ENCODE measurements at regions not wholly inside any gene's neighbourhood (a gene's known extent, or its start where the extent isn't known, plus 50 kb on each side); places are given as distances from the start of the nearest gene placed in this dataset.

DNA sequence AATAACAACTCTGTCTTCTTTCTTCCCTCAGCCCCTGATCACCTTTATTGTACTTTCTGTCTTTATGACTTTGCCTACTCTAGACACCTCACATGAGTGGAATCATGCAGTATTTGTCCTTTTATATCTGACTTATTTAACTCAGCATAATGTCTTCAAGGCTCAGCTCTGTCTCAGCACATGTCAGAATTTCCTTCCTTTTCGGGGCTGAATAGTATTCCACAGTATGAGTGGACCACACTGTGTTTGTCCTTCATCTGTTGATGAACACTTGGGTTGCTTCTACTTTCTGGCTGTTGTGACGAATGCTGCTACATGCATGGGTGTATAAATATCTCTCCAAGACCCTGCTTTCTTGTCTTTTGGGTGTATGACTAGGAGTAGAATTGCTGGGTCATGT, 117.6 kb downstream of the KIF26A start:
- Histone ChIP-seq H3K4me1 (no peaks in the 10 kb centered on the region), H3K27me3 (peaks cover 0 to 4% (median 0%) of the 10 kb centered on the region in 7 donors), H3K36me3 (no peaks in the 10 kb centered on the region), H3K9me3 (peaks cover 0 to 20% (median 0%) of the 10 kb centered on the region in 11 donors), H3K4me3 (no peak overlapping the region), H3K27ac (no peak overlapping the region)
- intact Hi-C loops (cut with DNase I) = no loop called here
- WGBS, 2 donors = 94 to 97% methylated on average over 2 of the region's 2 CpGs
- TF ChIP-seq, protein P1, sequence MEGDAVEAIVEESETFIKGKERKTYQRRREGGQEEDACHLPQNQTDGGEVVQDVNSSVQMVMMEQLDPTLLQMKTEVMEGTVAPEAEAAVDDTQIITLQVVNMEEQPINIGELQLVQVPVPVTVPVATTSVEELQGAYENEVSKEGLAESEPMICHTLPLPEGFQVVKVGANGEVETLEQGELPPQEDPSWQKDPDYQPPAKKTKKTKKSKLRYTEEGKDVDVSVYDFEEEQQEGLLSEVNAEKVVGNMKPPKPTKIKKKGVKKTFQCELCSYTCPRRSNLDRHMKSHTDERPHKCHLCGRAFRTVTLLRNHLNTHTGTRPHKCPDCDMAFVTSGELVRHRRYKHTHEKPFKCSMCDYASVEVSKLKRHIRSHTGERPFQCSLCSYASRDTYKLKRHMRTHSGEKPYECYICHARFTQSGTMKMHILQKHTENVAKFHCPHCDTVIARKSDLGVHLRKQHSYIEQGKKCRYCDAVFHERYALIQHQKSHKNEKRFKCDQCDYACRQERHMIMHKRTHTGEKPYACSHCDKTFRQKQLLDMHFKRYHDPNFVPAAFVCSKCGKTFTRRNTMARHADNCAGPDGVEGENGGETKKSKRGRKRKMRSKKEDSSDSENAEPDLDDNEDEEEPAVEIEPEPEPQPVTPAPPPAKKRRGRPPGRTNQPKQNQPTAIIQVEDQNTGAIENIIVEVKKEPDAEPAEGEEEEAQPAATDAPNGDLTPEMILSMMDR (IDR thresholded peaks at IDR 0.05) = no peak
- DNase-seq (no peak), ATAC-seq (no peak)

- Histone ChIP-seq H3K4me3 (no peak overlapping the region), H3K9me3 (peaks cover 0 to 22% (median 0%) of the 10 kb centered on the region in 11 donors), H3K27ac (no peak overlapping the region), H3K36me3 (no peaks in the 10 kb centered on the region), H3K4me1 (no peaks in the 10 kb centered on the region), H3K27me3 (no peaks in the 10 kb centered on the region)
- peak in 1 of 8 donors; percentile 45 for ATAC-seq
- WGBS, 2 donors = 83 to 87% methylated on average over 16 of the region's 16 CpGs
- no peak for DNase-seq
- TF ChIP-seq, protein P1 (IDR thresholded peaks at IDR 0.05) = no peak
- intact Hi-C loops (cut with DNase I) = no loop called here
These were observed 124.4 kb downstream of the KIF26A start for GRCh38 chr14:104262515-104263514.

- DNase-seq = no peak
- no peaks in the 10 kb centered on the region for H3K4me1 ChIP-seq
- TF ChIP-seq, protein P1 (IDR thresholded peaks at IDR 0.05) = no peak
- no peak overlapping the region for H3K27ac ChIP-seq
- H3K36me3 ChIP-seq = no peaks in the 10 kb centered on the region
- no peak overlapping the region for H3K4me3 ChIP-seq
- no peak for ATAC-seq
- H3K27me3 ChIP-seq = no peaks in the 10 kb centered on the region
- intact Hi-C loops (cut with DNase I) = no loop called here
- H3K9me3 ChIP-seq = peaks cover 0 to 22% (median 0%) of the 10 kb centered on the region in 11 donors
- 83 to 93% methylated on average over 17 of the region's 17 CpGs for WGBS, 2 donors
These were observed 125.4 kb downstream of the KIF26A start for GRCh38 chr14:104263675-104264358.

DNA sequence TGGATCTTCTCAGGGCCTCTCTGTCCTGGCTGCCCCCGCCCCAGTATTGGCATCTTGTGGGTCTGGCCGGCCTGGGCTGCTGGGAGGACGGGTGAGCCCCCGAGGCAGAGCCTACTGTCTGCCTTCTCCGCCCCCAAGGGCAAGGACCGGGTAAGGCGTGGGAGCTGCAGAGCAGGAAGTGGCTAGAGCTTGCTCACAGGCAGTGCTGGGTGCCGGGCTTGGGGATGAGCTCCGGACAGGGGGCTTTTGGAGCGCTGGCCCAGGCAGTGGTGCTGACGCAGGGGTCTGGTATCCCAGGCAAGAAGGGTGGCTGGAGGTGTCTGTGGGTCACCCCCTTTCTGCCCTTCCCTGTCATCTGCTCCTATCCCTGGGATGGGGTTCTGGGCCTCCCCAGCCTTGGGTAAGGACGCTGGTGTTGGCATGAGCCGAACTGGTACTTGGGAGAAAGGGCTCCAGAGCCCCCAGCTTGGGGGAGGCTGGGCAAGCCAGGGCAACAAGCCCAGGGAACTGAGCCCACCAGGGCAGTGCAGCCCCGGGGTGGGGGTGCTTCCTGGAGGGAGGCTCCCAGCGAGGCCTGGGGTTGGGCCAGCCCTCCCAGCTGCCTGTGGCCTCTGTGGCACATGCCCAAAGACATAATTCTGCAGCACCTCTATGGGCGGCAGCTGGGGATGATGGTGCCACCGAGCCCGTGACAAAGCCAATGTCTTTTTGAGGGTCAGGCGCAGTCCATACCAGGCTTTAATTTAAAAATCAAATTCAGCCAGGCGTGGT, 126.3 kb downstream of the KIF26A start:
- no peaks in the 10 kb centered on the region for H3K27me3 ChIP-seq
- ATAC-seq (no peak), DNase-seq (no peak)
- H3K4me3 ChIP-seq = no peak overlapping the region
- TF ChIP-seq, protein P1 (IDR thresholded peaks at IDR 0.05) = no peak
- H3K36me3 ChIP-seq = no peaks in the 10 kb centered on the region
- peaks cover 0 to 19% (median 0%) of the 10 kb centered on the region in 11 donors for H3K9me3 ChIP-seq
- WGBS, 2 donors = 84 to 87% methylated on average over 20 of the region's 20 CpGs
- intact Hi-C loops (cut with DNase I) = no loop called here
- no peaks in the 10 kb centered on the region for H3K4me1 ChIP-seq
- no peak overlapping the region for H3K27ac ChIP-seq

All from heart right ventricle (tissue), 16 donors.